SU-DHL-6 (cell line): ENCODE measurements at regions not wholly inside any gene's neighbourhood (a gene's known extent, or its start where the extent isn't known, plus 50 kb on each side); places are given as distances from the start of the nearest gene placed in this dataset.

ENCODE experiments used
- H2AFZ ChIP-seq: fragments of 200-600 bp; sonication (generic); 2 replicates; pipeline ENCODE4 v1.6.1; 2014; ENCODE audit warnings: low read depth, mild to moderate bottlenecking, moderate library complexity, mixed read lengths, antibody characterized with exemption, low read length; ENCODE audit not compliant: severe bottlenecking
- H3F3A ChIP-seq: fragments of 200-600 bp; shearing (Covaris generic); 2 replicates; pipeline ENCODE4 v1.6.0; 2016; ENCODE audit warnings: antibody characterized with exemption, mild to moderate bottlenecking; ENCODE audit not compliant: insufficient read depth
- H3K27ac ChIP-seq: fragments of 200-600 bp; sonication (generic); 2 replicates; pipeline ENCODE4 v1.5.1; 2016; ENCODE audit warnings: low read depth, mild to moderate bottlenecking, low read length, moderate library complexity, mixed read lengths
- H3K27me3 ChIP-seq: fragments of 200-600 bp; sonication (generic), shearing (Covaris generic); 2 replicates; pipeline ENCODE4 v1.6.0; 2014; ENCODE audit warnings: mild to moderate bottlenecking, low read length
- H3K36me3 ChIP-seq: fragments of 200-600 bp; sonication (generic); 2 replicates; pipeline ENCODE4 v1.6.1; 2014; ENCODE audit warnings: mild to moderate bottlenecking, low read length, mixed read lengths
- H3K4me2 ChIP-seq: fragments of 300-600, 200-600 bp; shearing (Covaris generic), sonication (generic); 2 replicates; pipeline ENCODE4 v1.6.0; 2014; ENCODE audit warnings: low read length, low read depth, mild to moderate bottlenecking; ENCODE audit not compliant: poor library complexity, severe bottlenecking
- H3K4me3 ChIP-seq: fragments of 200-600 bp; sonication (generic); 2 replicates; pipeline ENCODE4 v1.5.1; 2014; ENCODE audit warnings: antibody characterized with exemption, low read length, mild to moderate bottlenecking, mixed read lengths; ENCODE audit not compliant: insufficient read depth, poor library complexity, severe bottlenecking
- H3K79me2 ChIP-seq: fragments of 200-600 bp; sonication (generic); 2 replicates; pipeline ENCODE4 v1.6.1; 2014; ENCODE audit warnings: mild to moderate bottlenecking, low read length, moderate library complexity; ENCODE audit not compliant: insufficient read depth
- H3K9ac ChIP-seq: fragments of 200-600 bp; sonication (generic); 2 replicates; pipeline ENCODE4 v1.7.0; 2014; ENCODE audit warnings: mild to moderate bottlenecking, low read length
- H3K9me2 ChIP-seq: fragments of 200-600 bp; sonication (generic); replicated peaks from 2 replicates; pipeline ENCODE4 v1.6.1; 2014; ENCODE audit warnings: low read length; ENCODE audit not compliant: insufficient read depth
- H3K9me3 ChIP-seq: fragments of 200-600 bp; sonication (generic); 2 replicates; pipeline ENCODE4 v1.6.1; 2014; ENCODE audit warnings: low read length, mixed read lengths; ENCODE audit not compliant: insufficient read depth
- H4K20me1 ChIP-seq: fragments of 200-600 bp; sonication (generic); 2 replicates; pipeline ENCODE4 v1.6.1; 2014; ENCODE audit warnings: low read depth, mild to moderate bottlenecking, antibody characterized with exemption, low read length, moderate library complexity, mixed read lengths
- EZH2phosphoT487 ChIP-seq: fragments of 200-600 bp; sonication (generic), shearing (Covaris generic); conservative IDR thresholded peaks from 2 replicates; pipeline ENCODE4 v1.6.1; 2018; ENCODE audit warnings: mild to moderate bottlenecking, antibody characterized with exemption, low read length, moderate library complexity, mixed read lengths
- TF ChIP-seq, protein P1 (sequence below): fragments of 200-600 bp; sonication (generic); IDR thresholded peaks from one replicate; pipeline ENCODE4 v1.5.1; 2017; ENCODE audit warnings: antibody characterized with exemption, mild to moderate bottlenecking, low read length, moderate library complexity; ENCODE audit not compliant: insufficient read depth, poor library complexity, severe bottlenecking

DNA sequence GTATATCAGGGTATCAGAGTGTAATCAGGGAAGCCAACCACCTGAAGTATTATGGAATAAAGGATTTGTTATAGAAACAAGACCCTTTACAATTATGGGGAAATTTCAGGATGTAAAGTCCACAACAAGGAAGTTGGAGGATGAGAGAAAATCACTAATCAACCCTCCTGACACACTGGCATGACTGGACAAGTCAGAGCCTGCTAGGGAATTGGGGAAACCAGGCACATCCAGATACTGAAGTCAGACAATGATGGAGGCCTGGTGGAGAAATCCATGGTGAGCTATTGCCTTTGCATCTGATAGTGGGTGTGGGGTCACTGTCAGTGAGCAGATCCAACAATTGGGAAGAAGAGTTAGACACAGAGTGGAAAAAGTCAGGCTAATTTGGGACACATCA is 158.8 kb upstream of the FBXO11 start:
- H3K9me2 ChIP-seq: no peaks in the 10 kb centered on the region
- H3F3A ChIP-seq: no peaks in the 10 kb centered on the region
- no peaks in the 10 kb centered on the region for H3K27me3 ChIP-seq
- H3K9ac ChIP-seq: no peak overlapping the region
- TF ChIP-seq EZH2phosphoT487: no peak
- TF ChIP-seq, protein P1, sequence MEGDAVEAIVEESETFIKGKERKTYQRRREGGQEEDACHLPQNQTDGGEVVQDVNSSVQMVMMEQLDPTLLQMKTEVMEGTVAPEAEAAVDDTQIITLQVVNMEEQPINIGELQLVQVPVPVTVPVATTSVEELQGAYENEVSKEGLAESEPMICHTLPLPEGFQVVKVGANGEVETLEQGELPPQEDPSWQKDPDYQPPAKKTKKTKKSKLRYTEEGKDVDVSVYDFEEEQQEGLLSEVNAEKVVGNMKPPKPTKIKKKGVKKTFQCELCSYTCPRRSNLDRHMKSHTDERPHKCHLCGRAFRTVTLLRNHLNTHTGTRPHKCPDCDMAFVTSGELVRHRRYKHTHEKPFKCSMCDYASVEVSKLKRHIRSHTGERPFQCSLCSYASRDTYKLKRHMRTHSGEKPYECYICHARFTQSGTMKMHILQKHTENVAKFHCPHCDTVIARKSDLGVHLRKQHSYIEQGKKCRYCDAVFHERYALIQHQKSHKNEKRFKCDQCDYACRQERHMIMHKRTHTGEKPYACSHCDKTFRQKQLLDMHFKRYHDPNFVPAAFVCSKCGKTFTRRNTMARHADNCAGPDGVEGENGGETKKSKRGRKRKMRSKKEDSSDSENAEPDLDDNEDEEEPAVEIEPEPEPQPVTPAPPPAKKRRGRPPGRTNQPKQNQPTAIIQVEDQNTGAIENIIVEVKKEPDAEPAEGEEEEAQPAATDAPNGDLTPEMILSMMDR: no peak
- no peaks in the 10 kb centered on the region for H3K9me3 ChIP-seq
- no peak overlapping the region for H3K27ac ChIP-seq
- no peaks in the 10 kb centered on the region for H3K36me3 ChIP-seq
- H3K79me2 ChIP-seq: no peaks in the 10 kb centered on the region
- no peak overlapping the region for H3K4me2 ChIP-seq
- no peaks in the 10 kb centered on the region for H4K20me1 ChIP-seq
- H2AFZ ChIP-seq: no peak overlapping the region
- no peak overlapping the region for H3K4me3 ChIP-seq

DNA sequence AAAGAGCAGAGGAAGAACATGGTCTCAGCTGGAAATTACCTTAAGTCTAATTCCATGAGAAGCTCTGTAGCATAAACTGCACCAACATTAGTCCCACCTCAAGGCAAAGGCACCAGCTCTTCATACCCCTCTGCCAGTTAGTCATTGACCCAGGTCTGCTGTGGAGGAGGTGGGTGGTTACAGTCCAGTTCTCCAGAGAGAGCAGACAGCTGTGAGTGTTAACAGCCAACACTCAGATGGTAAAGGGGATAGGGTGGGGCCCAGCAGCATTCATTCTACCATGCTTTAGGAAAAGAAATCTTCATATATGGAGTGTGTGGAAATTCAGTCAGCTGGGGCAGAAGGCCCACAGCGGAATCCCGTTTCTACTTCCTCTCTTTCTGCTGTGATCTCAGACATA is 159.7 kb upstream of the FBXO11 start:
- TF ChIP-seq, protein P1: no peak
- no peak for TF ChIP-seq EZH2phosphoT487
- Histone ChIP-seq H3K36me3 (no peaks in the 10 kb centered on the region), H3K9me2 (no peaks in the 10 kb centered on the region), H3K4me3 (no peak overlapping the region), H4K20me1 (no peaks in the 10 kb centered on the region), H2AFZ (no peak overlapping the region), H3K9ac (no peak overlapping the region), H3K27me3 (no peaks in the 10 kb centered on the region), H3K27ac (no peak overlapping the region), H3F3A (no peaks in the 10 kb centered on the region), H3K9me3 (no peaks in the 10 kb centered on the region), H3K4me2 (no peak overlapping the region), H3K79me2 (no peaks in the 10 kb centered on the region)

DNA sequence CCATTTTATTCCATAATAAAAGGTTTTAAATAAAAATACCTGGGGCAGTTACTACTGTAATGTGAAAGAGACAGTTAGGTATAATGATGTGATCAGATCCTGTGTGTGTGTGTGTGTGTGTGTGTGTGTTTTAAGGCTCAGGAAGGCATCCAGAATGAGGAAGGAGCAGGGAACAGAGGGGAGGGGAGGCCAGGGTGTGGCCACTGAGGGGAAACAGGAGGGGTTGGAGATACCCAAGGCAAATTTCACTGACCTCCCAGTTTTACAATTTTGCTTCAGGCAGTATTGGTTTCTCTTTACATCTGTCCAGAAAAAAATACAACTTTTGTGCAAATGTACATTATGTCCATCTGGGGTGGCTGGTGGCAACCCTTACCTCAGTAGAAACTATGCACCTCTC is 163.5 kb upstream of the FBXO11 start:
- TF ChIP-seq, protein P1: no peak
- no peak for TF ChIP-seq EZH2phosphoT487
- H3K9ac ChIP-seq: no peak overlapping the region
- no peaks in the 10 kb centered on the region for H3F3A ChIP-seq
- no peak overlapping the region for H3K27ac ChIP-seq
- H3K79me2 ChIP-seq: no peaks in the 10 kb centered on the region
- no peaks in the 10 kb centered on the region for H3K9me2 ChIP-seq
- H3K9me3 ChIP-seq: no peaks in the 10 kb centered on the region
- H3K4me3 ChIP-seq: no peak overlapping the region
- no peak overlapping the region for H2AFZ ChIP-seq
- H3K36me3 ChIP-seq: no peaks in the 10 kb centered on the region
- no peaks in the 10 kb centered on the region for H4K20me1 ChIP-seq
- no peak overlapping the region for H3K4me2 ChIP-seq
- no peaks in the 10 kb centered on the region for H3K27me3 ChIP-seq
